Activated T-cell treated with anti-CD3 and anti-CD28 coated beads, Interleukin-2, amount 50 U/mL, for 24 hours (primary cell): ENCODE measurements at regions not wholly inside any gene's neighbourhood (a gene's known extent, or its start where the extent isn't known, plus 50 kb on each side); places are given as distances from the start of the nearest gene placed in this dataset.
A peak's percentile ranks its signal among the peaks of the same experiment; 100 is the strongest.
"Not testable (repeated sequence)": the region's sequence is repeated elsewhere in the genome, so short reads cannot be mapped to it uniquely, and the experiment has no call there.

Experiments used
- DNase-seq: peaks from one replicate; pipeline ENCODE4 v3.0.0-alpha.2; 2020
- H3K27ac Mint-ChIP-seq: 2 replicates; pipeline ENCODE4 v1.8.0; 2020; ENCODE audit warnings: mild to moderate bottlenecking, mixed read lengths
- H3K27me3 Mint-ChIP-seq: 2 replicates; pipeline ENCODE4 v1.8.0; 2020; ENCODE audit warnings: mixed read lengths
- H3K36me3 Mint-ChIP-seq: 2 replicates; pipeline ENCODE4 v1.8.0; 2020; ENCODE audit warnings: low read depth, mixed read lengths
- H3K4me1 Mint-ChIP-seq: 2 replicates; pipeline ENCODE4 v1.8.0; 2020; ENCODE audit warnings: low read depth, mixed read lengths
- H3K4me3 Mint-ChIP-seq: 2 replicates; pipeline ENCODE4 v1.8.0; 2020; ENCODE audit warnings: mild to moderate bottlenecking, moderate library complexity, mixed read lengths
- H3K9me3 Mint-ChIP-seq: 2 replicates; pipeline ENCODE4 v1.8.0; 2020; ENCODE audit warnings: mixed read lengths

- H3K27ac Mint-ChIP-seq: no peak overlapping the region
- no peaks in the 10 kb centered on the region for H3K9me3 Mint-ChIP-seq
- H3K4me3 Mint-ChIP-seq: peak overlapping the region; percentile 80
- DNase-seq: no peak
- H3K36me3 Mint-ChIP-seq: no peaks in the 10 kb centered on the region
- H3K4me1 Mint-ChIP-seq: peaks cover 13% of the 10 kb centered on the region
- H3K27me3 Mint-ChIP-seq: peaks cover 62% of the 10 kb centered on the region
Measured at GRCh38 chr2:741195-741496, 63.9 kb upstream of the TMEM18 start.

GRCh38 chr2:740322-741194 is 63.4 kb upstream of the TMEM18 start:
- H3K4me3 Mint-ChIP-seq: peak overlapping the region; percentile 80
- peak; percentile 69 for DNase-seq
- H3K9me3 Mint-ChIP-seq, H3K27ac Mint-ChIP-seq, H3K36me3 Mint-ChIP-seq: not testable (repeated sequence)
- H3K27me3 Mint-ChIP-seq: peaks cover 60% of the 10 kb centered on the region
- H3K4me1 Mint-ChIP-seq: peaks cover 14% of the 10 kb centered on the region

- H3K27me3 Mint-ChIP-seq: peaks cover 54% of the 10 kb centered on the region
- DNase-seq: peak; percentile 41
- peaks cover 14% of the 10 kb centered on the region for H3K4me1 Mint-ChIP-seq
- peak overlapping the region; percentile 80 for H3K4me3 Mint-ChIP-seq
- not testable (repeated sequence) for H3K27ac Mint-ChIP-seq, H3K36me3 Mint-ChIP-seq, H3K9me3 Mint-ChIP-seq
Measured at GRCh38 chr2:739864-740321, 62.7 kb upstream of the TMEM18 start.

GRCh38 chr2:736939-737338 is 59.7 kb upstream of the TMEM18 start:
- H3K4me1 Mint-ChIP-seq: peaks cover 14% of the 10 kb centered on the region
- no peaks in the 10 kb centered on the region for H3K36me3 Mint-ChIP-seq
- no peaks in the 10 kb centered on the region for H3K9me3 Mint-ChIP-seq
- H3K4me3 Mint-ChIP-seq: no peak overlapping the region
- H3K27ac Mint-ChIP-seq: no peak overlapping the region
- no peak for DNase-seq
- peaks cover 39% of the 10 kb centered on the region for H3K27me3 Mint-ChIP-seq

GRCh38 chr2:735670-736218 is 58.5 kb upstream of the TMEM18 start:
- Mint-ChIP-seq H3K27me3 (peaks cover 36% of the 10 kb centered on the region), H3K27ac (no peak overlapping the region)

GRCh38 chr2:734496-734895 is 57.3 kb upstream of the TMEM18 start:
- DNase-seq: no peak
- H3K36me3 Mint-ChIP-seq: no peaks in the 10 kb centered on the region
- peaks cover 32% of the 10 kb centered on the region for H3K27me3 Mint-ChIP-seq
- H3K4me3 Mint-ChIP-seq: no peak overlapping the region
- no peaks in the 10 kb centered on the region for H3K9me3 Mint-ChIP-seq
- peaks cover 4% of the 10 kb centered on the region for H3K4me1 Mint-ChIP-seq
- H3K27ac Mint-ChIP-seq: no peak overlapping the region

More at GRCh38 chr2:735670-736218, 58.5 kb upstream of the TMEM18 start:
- peaks cover 10% of the 10 kb centered on the region for H3K4me1 Mint-ChIP-seq
- no peaks in the 10 kb centered on the region for H3K9me3 Mint-ChIP-seq
- no peak for DNase-seq
- no peaks in the 10 kb centered on the region for H3K36me3 Mint-ChIP-seq
- no peak overlapping the region for H3K4me3 Mint-ChIP-seq

GRCh38 chr2:733495-733894 is 56.3 kb upstream of the TMEM18 start:
- Mint-ChIP-seq H3K9me3 (no peaks in the 10 kb centered on the region), H3K27ac (no peak overlapping the region), H3K4me1 (peaks cover 1% of the 10 kb centered on the region), H3K27me3 (peaks cover 28% of the 10 kb centered on the region), H3K36me3 (no peaks in the 10 kb centered on the region), H3K4me3 (no peak overlapping the region)
- no peak for DNase-seq

GRCh38 chr2:733001-733400 is 55.8 kb upstream of the TMEM18 start:
- DNase-seq: no peak
- Mint-ChIP-seq H3K27me3 (peaks cover 31% of the 10 kb centered on the region), H3K9me3 (no peaks in the 10 kb centered on the region), H3K36me3 (no peaks in the 10 kb centered on the region), H3K4me1 (peaks cover 1% of the 10 kb centered on the region), H3K4me3 (no peak overlapping the region), H3K27ac (no peak overlapping the region)

- DNase-seq: no peak
- Mint-ChIP-seq H3K36me3 (no peaks in the 10 kb centered on the region), H3K4me3 (no peak overlapping the region), H3K9me3 (no peaks in the 10 kb centered on the region), H3K27ac (no peak overlapping the region), H3K4me1 (peaks cover 11% of the 10 kb centered on the region), H3K27me3 (peaks cover 29% of the 10 kb centered on the region)
Measured at GRCh38 chr2:731711-732110, 54.5 kb upstream of the TMEM18 start.

GRCh38 chr2:729376-729861 is 52.2 kb upstream of the TMEM18 start:
- Mint-ChIP-seq H3K9me3 (no peaks in the 10 kb centered on the region), H3K4me1 (peaks cover 15% of the 10 kb centered on the region), H3K27me3 (peaks cover 41% of the 10 kb centered on the region), H3K4me3 (no peak overlapping the region), H3K36me3 (no peaks in the 10 kb centered on the region), H3K27ac (no peak overlapping the region)
- no peak for DNase-seq

GRCh38 chr2:728165-728564 is 51.0 kb upstream of the TMEM18 start:
- Mint-ChIP-seq H3K36me3 (no peaks in the 10 kb centered on the region), H3K4me3 (no peak overlapping the region), H3K9me3 (no peaks in the 10 kb centered on the region), H3K4me1 (peaks cover 15% of the 10 kb centered on the region), H3K27ac (no peak overlapping the region), H3K27me3 (peaks cover 48% of the 10 kb centered on the region)
- no peak for DNase-seq

- Mint-ChIP-seq H3K27me3 (peaks cover 53% of the 10 kb centered on the region), H3K4me1 (peaks cover 15% of the 10 kb centered on the region), H3K9me3 (no peaks in the 10 kb centered on the region), H3K36me3 (no peaks in the 10 kb centered on the region), H3K4me3 (no peak overlapping the region), H3K27ac (no peak overlapping the region)
- DNase-seq: no peak
Measured at GRCh38 chr2:727071-727470, 49.9 kb upstream of the TMEM18 start.
